ENCODE measurements at regions not wholly inside any gene's neighbourhood (a gene's known extent, or its start where the extent isn't known, plus 50 kb on each side); places are given as distances from the start of the nearest gene placed in this dataset.

- Histone ChIP-seq H3K4me3 (no peak overlapping the region), H3K4me2 (ENCODE audit: insufficient read depth, low read length) (no peak overlapping the region), H3K79me2 (ENCODE audit: control insufficient read depth, insufficient read depth, low read length) (no peaks in the 10 kb centered on the region), H3K4me1 (replicated peaks in 1 of 2; ENCODE audit: control insufficient read depth in 2 of 2, insufficient read depth in 2 of 2, low read length in 2 of 2) (no peaks in the 10 kb centered on the region), H2AFZ (ENCODE audit: low read depth, low read length) (no peak overlapping the region), H3K27me3 (ENCODE audit: control insufficient read depth in 2 of 2, insufficient read depth in 2 of 2, low read length in 2 of 2) (no peaks in the 10 kb centered on the region), H3K36me3 (ENCODE audit: control insufficient read depth, insufficient read depth, low read length) (no peaks in the 10 kb centered on the region), H3K9me1 (ENCODE audit: control insufficient read depth, insufficient read depth, low read length) (no peaks in the 10 kb centered on the region), H4K20me1 (replicated peaks; ENCODE audit: control insufficient read depth, insufficient read depth, low read length) (no peaks in the 10 kb centered on the region), H3K9me3 (replicated peaks; ENCODE audit: control insufficient read depth, insufficient read depth, low read depth, low read length) (no peaks in the 10 kb centered on the region), H3K27ac (ENCODE audit: extremely low read depth, low read depth, low read length) (no peak overlapping the region), H3K9ac (ENCODE audit: insufficient read depth in 1 of 2, low read depth in 2 of 2, low read length in 2 of 2) (no peak overlapping the region)
- TF ChIP-seq ZBTB26 (CRISPR knock-in tag; IDR thresholded peaks at IDR 0.05) (no peak), MEF2A (IDR thresholded peaks at IDR 0.05; ENCODE audit: control insufficient read depth, low read depth, low read length) (no peak), SP1 (CRISPR knock-in tag; IDR thresholded peaks at IDR 0.05) (no peak), LCOR (CRISPR knock-in tag; IDR thresholded peaks at IDR 0.05) (no peak), NKRF (IDR thresholded peaks at IDR 0.05; ENCODE audit: borderline replicate concordance) (no peak)
- in situ Hi-C loops (cut with MboI), result no loop called here
- no peak for DNase-seq (ENCODE audit: extremely low read depth in 1 of 4, low spot score in 3 of 4)
- intact Hi-C loops (cut with micrococcal nuclease), result no loop called here
- ChIA-PET CTCF (ENCODE audit: low intra/inter-chr PET ratio) (no interaction called here), POLR2A (no interaction called here)
- ATAC-seq, result no peak
- WGBS (ENCODE audit: insufficient coverage, low coverage, missing lambda C conversion rate), result 0% methylated on average over 2 of the region's 2 CpGs
- no peak for FAIRE-seq
- no TSS peak for BruUV-seq (replicated peaks)
Observed at GRCh38 chr5:62714296-62714695, 135.7 kb downstream of the LRRC70 start.

Data from K562 (cell line).